ENCODE measurements at regions not wholly inside any gene's neighbourhood (a gene's known extent, or its start where the extent isn't known, plus 50 kb on each side); places are given as distances from the start of the nearest gene placed in this dataset.
A peak's percentile ranks its signal among the peaks of the same experiment; 100 is the strongest.
"Not testable (repeated sequence)": the region's sequence is repeated elsewhere in the genome, so short reads cannot be mapped to it uniquely, and the experiment has no call there.

DNA sequence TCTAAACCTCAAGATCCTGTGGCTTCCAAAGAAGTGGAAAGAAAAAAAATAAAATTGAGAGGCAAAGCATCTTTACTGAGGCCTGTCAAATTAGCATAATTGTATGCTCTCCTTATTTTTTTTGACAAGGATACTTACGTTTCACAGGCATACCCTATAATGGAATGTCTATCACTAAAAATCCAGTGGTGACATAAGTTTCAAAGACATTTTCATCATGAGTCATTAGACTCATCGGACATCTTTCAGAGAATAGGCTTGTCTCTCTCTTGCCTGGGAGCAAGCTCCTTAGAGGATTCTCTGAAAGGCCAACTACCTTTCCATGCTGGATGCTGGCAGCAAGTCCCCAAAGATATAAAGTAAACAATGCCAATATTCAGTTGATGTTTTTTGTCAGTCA is 380.7 kb upstream of the STEAP1 start:
- no peak for DNase-seq

DNA sequence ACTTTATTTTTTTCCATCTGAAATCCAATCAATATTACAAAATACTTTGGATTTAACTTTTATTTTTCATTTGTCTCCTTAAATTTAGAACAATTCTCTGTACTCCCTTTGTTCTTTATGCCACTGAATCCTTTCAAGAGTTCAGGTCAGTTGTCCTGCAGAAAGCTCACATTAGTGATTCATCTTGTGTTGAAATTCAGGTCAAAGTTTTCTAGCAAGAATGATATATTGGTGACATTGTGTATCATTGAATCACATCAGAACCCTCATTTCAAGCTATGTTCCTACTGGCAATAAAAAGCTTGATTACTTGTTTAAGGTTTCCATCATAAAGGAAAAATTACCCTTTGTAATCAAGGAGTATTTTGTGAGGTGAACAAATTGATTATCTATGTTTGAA is 378.8 kb upstream of the STEAP1 start:
- DNase-seq, result no peak

DNA sequence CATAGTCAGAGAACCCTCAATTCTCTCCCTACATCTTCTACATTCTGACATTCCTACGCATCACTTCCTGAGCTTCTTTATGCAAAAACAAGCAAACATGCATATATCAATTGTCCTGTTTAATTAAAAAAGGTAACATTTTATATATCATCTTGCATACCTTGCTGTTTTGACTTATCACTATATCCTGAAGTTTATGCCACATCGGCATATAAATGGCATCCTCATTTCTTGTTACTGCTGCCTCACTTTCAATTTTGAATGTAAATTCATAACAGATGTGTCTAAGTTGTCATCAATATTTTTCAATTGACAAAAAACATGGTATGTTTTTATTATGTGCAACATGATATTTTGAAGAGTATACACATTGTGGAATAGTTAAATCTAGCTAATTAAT is 377.3 kb upstream of the STEAP1 start:
- DNase-seq, result no peak

DNA sequence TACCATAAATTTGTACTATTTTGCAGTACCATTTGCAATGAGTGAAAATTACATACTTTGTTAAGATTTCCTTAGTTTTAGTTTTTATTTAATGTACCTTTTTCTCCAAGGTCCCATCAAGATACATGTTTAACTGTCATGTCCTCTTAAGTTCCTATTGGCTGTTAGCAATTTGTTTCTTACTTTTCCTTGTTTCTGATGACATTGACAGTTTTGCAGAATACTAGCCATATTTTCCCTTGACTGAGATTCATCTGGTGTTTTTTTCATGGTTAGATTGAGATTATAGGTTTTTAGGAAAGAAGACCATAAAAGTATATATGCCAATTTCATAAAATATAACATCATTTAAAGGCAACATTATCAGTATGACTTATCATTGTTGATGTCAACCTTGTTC is 376.8 kb upstream of the STEAP1 start:
- DNase-seq, result no peak

DNA sequence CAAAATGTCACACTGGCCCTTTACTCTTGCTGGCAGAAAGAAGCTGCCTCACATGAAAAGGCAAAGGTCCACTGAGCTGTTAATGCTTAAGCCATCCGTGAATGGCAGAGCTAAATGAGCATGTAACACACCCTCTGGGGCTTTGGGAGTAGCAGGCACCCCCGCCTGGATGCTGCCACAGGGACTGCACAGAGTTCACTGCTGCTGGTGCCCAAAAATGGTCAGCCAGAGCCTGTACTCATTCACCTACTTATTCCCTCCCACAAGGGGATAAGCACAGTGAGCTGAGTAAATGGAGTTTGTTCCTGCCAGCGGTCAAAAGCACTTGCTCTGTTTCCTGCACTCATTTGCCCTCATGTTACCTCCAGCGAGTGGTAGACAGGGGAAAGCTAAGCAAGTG is 374.0 kb upstream of the STEAP1 start:
- DNase-seq, result no peak

DNA sequence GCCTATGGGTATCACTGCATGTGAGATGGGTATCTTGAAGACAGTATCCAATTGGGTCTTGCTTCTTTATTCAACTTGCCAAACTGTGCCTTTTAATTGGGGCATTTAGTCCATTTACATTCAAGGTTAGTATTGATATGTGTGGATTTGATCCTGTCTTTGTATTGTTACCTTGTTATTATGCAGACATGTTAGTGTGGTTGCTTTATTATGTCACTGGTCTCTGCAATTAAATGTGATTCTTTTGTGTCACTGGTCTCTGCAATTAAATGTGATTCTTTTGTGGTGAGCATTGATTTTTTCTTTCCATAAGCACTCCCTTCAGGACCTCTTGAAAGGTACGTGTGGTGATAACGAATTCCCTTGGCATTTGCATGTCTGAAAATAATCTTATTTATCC is 357.8 kb upstream of the STEAP1 start:
- DNase-seq, result no peak

DNA sequence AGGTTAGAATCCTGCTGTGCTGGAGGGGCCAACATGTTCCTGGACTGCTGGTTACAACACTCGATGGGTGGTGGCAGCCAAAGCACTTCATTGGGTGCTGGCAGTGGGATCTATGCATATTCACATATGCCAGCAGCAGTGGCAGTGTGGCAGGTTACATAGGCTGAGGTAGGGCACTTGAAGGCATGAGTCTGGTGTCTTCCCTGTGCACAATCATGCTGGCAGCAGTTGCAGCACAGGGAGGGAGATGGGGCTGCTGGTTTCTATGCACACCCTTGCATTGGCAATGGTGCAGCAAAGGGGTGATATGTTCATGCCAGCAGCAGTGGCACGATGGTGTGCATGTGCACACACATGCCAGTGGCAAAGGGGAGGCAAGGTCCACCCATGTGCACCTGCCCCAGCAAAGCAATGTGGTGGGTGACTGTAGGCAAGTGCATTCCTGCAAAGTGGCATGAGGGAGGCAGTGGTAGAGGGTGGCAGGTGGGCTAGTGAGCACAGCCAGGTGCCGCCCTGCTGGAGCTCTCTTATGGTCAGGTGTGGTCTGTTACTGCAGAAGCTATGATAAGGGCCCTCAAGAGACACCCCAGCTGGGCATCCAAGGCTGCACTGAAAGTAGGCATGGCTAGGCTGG is 356.2 kb upstream of the STEAP1 start:
- DNase-seq, result no peak

DNA sequence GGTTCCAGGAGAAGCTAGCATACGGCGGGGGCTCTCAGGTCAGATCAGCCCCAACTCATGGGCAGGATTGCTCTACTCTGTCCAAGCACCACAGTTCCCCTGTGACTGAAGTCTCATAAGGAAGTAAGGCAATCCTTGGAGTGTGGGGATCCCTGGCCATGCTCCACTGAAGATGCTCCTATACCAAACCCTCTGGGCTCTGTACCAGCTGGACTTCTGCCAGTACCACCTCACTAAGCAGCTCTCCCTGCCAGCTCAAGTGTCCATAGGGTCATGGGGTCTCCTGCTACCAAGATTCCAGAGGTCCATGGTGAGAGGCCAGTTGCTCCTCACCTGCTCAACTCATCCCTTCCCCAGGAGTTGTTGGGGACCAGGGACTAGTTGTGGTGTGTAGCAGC is 355.7 kb upstream of the STEAP1 start:
- DNase-seq, result no peak

DNA sequence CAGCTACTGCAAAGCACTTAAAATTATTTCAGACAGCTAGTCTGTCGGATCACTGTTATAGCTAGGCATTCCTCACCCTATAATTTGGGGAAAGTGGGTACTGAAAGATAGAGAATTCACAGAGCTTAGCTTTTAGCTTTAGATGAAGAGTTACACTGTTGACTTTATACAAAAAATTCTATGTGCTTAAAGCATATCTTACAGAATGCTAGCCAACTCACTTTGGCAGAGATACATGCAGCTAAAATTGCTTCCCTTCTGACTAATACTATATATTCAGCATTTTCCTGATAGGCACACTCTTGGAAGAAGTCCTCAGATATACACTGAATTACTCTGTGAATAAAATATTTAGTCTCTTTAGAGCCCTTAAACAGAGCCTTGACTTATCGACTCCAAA is 353.5 kb upstream of the STEAP1 start:
- DNase-seq, result no peak

DNA sequence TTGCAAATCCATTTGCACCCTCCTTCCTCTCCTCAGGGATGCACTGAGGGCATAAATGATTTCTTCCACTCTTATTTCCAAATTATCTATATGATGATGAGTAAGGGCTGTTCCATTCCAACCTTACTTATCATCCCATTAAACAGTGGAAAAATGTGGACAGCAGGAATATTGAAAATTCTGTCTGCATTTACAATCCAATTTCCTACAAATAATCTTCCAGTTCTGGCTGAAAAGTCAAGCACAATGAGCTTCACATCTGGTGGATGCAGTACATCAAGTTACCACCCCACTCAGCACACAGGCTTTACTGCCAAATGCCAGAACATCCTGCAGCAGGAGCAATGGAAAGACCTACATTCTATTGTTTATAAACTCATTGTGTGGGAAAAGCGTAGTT is 345.0 kb upstream of the STEAP1 start:
- no peak for DNase-seq

DNA sequence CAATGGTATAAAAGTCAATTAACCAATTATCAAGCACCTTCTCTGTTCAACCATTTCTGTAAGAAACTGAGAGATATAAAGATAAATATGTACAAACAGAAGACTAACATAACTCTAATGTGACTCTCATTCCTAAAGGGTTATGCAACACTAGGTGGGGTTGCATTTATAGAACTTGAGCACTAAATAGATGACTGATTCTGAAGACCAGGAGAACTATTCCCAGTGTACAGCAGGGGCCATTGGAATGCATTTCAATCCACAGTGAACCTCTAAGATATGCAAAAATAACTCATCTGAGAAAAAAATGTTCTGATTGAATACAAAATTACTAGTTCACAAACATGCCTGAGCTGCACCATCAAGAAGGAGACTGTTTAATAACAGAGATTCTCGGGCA is 341.2 kb upstream of the STEAP1 start:
- DNase-seq, result no peak

DNA sequence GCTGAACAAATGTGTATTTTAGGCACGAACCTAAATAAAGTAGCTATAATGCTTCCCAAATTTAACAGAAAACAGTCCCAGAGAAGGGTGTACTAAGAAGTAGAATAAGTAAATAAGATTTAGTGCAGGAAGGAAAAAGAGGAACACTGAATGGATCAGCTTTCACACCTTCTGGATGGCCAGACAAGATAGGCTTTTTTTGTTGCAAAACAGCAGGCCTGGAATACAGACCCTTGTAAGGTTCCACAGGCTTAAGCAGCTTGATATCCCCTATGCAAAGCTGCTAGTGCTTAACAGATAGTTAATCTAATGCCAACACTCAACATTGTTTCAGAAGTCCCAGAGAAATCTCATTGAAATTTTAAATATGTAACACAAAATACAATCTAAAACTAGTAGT is 328.1 kb upstream of the STEAP1 start:
- DNase-seq, result no peak

DNA sequence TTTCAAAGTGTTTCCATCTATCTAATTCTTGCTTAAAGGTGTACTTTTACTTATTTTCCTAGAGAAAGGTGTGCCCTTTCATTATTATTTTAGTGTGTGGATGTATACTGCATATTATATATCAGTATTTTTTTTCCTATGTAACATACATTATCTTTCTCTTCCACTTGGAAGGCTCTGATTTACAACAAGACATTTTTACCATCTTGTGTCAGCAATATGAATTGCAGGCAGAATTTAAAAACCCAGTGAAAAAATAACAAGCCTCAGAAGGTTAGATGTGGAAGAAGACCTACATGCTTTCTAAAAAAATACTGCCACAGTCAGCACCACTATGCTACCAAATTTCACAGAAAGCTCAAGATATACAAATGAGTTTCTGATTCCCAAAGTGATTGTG is 327.7 kb upstream of the STEAP1 start:
- DNase-seq, result no peak

DNA sequence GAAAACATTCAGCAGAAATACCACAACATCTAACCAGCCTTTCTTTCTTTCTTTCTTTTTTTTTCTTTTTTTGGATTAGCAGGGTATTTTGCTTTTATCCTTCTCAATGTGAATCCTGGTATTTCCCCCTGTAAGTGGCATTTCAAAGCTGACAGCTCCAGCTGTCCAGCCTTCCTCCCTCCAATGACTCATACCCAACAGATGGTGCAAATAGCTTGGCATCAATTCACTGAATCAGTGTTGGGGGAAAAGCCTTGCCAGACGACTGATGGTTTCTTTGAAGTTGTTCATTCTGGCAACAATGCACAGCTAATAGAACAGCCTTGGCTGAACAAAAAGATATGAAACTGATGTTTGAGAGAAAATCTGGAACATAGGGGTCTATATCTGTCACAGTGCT is 316.8 kb upstream of the STEAP1 start:
- peak; percentile 90 for DNase-seq

DNA sequence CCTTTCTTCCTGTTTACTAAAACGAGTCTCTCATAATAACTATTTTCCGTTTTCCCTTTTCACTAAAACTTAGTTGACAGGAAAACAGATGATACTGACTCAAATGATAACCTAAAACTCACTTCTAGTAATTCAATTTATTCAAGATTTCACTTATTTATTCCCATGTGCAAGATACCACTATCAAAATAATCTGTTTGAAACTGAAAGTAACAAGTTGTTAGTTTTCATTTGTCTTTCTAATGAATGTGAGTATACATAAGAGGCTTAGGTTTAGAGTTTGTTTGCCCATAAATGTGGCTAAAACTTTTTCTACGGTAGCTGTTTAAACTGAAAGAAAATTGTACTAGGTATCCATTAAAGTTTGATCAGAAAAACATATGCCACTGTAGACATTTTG is 314.9 kb upstream of the STEAP1 start:
- no peak for DNase-seq

DNA sequence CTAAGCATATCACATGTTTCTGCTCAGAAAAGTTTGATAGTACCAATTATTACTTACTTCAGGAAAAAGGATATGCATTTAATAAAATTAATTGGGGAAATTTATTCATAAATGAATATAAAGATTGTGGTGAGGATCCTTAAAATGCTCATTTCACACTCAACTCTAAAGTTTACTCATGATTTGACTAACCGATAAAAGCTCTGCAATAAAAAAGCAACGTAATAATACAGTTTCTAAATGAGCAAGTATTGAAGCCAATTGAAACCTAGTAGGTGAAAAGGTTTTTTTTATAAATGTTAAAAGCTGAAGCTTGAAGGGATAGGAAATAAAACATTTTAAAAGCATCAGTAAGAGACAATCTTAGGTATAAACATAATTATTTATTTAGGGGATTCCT is 308.3 kb upstream of the STEAP1 start:
- DNase-seq, result no peak

DNA sequence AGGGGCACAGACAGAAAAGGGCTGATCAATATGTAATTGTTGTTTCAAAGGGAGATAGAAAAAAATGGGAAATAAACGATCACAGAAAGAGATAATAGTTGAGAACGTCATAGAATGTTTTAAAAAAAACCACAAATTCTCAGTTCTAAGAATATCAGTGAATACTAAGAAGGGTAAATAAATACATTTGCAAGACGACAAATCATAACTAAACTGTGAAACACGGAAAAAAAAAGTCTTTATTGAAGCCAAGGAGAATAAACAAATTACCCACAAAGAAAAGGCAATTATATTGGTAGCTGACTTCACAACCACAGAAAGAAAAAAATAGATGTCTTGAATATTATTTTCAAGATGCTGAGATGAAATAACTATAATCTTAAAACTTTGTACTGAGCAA is 305.2 kb upstream of the STEAP1 start:
- no peak for DNase-seq

DNA sequence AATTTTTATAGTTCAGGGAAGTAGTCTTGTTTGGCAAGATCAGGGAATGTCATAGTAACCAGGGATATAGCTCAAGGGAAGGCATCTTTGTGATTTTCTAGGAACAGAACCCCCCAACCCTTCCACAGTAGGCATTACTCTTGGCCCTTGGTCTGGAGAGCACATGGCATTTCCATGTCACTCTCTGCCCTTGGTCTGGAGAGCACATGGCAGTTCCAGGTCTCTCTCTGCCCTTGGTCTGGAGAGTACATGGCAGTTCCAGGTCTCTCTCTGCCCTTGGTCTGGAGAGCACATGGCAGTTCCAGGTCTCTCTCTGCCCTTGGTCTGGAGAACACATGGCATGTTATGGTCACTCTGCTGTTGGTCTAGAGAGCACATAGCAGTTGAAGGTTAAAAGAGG is 297.2 kb upstream of the STEAP1 start:
- DNase-seq, result not testable (repeated sequence)

DNA sequence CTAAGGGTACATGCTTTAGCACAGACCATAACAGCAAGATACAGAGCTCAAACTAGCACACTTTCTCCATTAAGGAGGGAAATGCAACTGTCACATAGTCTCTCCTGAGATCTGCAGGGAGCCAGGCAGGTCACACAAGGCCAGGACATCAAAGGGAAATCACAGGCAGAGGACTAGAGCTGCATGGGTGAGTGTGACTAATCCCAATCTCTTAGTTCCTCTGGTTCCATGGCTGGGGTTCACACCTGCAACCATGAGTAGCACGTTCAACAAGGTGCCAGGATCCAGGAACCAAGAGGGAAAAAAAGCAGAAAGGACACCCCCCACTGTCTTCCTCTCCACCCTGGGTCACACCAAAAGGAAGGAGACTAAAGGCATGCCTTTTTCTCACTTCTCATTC is 296.5 kb upstream of the STEAP1 start:
- no peak for DNase-seq

DNA sequence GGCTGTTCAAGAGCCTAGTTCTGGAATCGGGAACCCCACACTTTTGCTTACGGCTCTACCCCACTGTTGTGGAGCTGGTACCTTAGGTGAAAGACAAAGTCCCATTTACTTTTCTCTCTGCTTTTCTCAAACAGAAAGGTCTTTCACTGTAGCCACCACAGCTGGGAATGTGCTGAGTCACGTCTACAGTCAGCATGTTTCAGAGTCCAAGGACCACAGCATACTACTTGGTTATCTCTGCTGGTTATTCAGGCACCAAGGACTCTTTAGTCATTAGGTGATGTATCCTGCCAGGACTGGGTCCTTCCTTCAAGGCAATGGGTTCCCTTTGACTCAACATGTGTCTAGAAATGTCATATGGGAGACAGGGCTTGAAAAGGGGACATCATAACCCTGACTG is 266.8 kb upstream of the STEAP1 start:
- DNase-seq, result no peak

DNA sequence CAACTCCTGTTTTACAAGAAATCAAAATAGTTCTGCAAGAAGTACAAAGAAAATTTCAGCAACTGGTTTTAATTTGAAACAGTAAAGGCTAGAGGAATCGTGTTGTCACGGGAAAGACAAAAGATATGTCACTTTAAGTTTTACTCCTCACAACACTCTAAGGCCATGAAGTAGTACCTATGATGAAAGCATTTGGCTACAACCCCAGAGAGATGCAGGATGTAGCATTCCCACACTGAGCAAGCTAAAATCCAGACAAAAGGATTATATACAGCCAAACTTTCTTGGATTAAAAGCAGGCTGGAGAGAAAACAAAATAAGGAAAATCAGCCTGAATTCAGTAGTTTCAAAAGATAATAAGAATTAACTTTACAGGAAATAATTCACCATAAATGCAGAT is 245.5 kb upstream of the STEAP1 start:
- DNase-seq, result no peak

DNA sequence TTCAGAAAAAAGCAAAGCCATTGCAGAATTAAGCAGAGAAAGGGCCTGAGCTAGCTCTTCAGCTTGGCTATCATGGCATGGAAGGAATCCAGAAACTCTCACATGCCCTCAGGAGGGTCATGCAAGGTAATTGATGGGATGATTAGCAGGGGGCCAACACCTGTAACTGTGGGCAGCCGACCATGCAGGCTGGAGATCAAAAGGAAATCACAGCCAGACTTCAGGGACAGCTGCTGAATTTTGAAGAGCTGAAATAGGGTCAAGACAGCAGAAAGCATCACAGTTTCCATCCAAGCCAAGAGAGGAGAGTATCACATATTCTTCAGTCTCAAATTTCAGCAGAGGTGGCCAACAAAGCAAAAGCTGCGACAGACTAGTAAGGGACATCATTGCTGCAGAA is 239.6 kb upstream of the STEAP1 start:
- peak; percentile 45 for DNase-seq

DNA sequence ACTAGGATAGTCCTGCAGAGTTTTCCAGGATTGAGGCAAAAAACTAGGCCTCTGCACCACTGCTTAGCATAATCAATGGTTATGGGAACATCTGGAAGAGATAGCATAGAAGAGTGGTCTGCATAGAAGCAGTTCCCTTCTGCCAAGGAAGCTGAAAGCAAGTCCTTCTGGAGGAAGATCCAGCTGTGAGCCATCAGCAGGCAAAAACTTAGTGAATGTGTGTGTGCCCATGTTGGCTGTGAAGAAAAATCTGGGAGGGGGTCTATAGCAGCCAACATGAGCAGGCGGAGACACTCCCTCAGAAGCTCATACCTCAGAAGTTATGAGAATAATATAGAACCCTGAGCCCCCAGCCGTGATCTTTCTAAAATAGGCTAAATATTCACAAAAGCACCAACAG is 228.1 kb upstream of the STEAP1 start:
- no peak for DNase-seq

DNA sequence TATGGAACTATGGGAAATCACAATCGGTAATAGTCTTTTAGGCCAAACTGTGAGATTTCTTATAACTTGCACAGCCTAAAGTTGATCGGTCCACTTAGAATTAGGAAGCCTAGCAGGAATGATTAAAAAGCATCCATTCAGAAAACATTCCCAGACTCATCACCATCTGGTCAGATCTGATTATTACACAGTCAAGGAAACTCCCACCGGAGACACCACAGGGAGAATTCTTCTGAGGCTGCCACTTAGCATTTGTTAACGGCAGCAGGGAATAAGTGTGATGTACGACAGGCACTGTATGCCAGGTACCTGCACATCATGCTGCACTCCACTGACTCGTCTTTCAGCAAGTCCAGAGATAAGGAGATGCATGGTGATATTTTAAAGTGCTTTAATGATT is 227.6 kb upstream of the STEAP1 start:
- no peak for DNase-seq

DNA sequence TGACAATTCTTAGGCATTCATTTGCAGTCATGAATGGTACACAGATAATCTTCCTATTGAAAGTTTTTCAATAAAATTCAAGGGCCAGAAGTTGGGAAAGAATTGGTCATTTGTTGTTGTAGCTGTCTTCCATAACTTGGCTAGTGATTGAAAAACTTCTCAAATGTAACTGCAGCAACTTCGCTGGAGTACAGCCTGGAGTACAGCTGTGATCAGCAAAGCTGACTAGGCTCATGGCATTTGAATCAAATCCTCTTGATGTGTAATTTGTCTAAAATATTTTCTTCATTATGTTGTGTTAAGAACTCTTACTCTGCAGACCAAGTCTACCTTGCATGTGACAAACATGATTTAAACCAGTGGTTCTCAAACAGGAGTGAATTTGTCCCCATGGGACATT is 226.5 kb upstream of the STEAP1 start:
- DNase-seq, result no peak

DNA sequence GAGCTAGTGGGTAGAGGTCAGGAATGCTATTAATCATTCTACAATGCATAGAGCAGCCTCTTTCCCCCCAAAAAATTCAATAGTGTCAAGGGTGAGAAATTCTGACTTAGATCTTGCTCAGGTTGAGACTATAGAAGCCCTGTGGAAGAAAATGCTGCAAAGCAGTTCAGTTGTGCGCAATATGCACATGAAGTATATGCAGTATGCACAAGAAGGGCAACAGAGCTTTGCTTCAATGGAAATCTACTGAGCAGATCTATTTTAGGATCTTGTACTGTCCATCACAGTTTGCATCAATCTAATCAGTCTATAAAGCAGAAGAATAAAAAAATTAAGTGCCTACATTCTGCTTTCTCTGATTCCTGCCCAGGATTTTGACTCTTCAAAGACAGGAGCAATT is 225.8 kb upstream of the STEAP1 start:
- DNase-seq, result no peak

All from NCI-H524 treated with DMSO at 0.1 percent for 48 hours (cell line).